Ectodermal cell (in vitro differentiated cells): ENCODE measurements at regions not wholly inside any gene's neighbourhood (a gene's known extent, or its start where the extent isn't known, plus 50 kb on each side); places are given as distances from the start of the nearest gene placed in this dataset.

Experiments
- H3K27ac ChIP-seq: 2 replicates; pipeline ENCODE4 v1.7.0; 2013; ENCODE audit warnings: mild to moderate bottlenecking, low read depth, low read length; ENCODE audit not compliant: insufficient read depth, poor library complexity, severe bottlenecking
- H3K27me3 ChIP-seq: 2 replicates; pipeline ENCODE4 v1.7.0; 2013; ENCODE audit warnings: mild to moderate bottlenecking, low read length; ENCODE audit not compliant: insufficient read depth, control insufficient read depth, poor library complexity, severe bottlenecking
- H3K36me3 ChIP-seq: one replicate; pipeline ENCODE4 v1.7.0; 2013; ENCODE audit warnings: low read length; ENCODE audit not compliant: control insufficient read depth, insufficient read depth
- H3K4me1 ChIP-seq: one replicate; pipeline ENCODE4 v1.7.0; 2013; ENCODE audit warnings: low read length; ENCODE audit not compliant: control insufficient read depth, insufficient read depth
- H3K4me3 ChIP-seq: 2 replicates; pipeline ENCODE4 v1.7.0; 2013; ENCODE audit warnings: low read depth, low read length, control low read depth; ENCODE audit not compliant: insufficient read depth
- H3K9me3 ChIP-seq: 2 replicates; pipeline ENCODE4 v1.7.0; 2013; ENCODE audit warnings: mild to moderate bottlenecking, low read length, moderate library complexity; ENCODE audit not compliant: control insufficient read depth
- WGBS, 2 experiments: methylation state at CpG; one replicate each; pipeline ENCODE4 v1.1.7; 2013; ENCODE audit warnings: missing lambda C conversion rate in 2 of 2; 5-methylcytosine and 5-hydroxymethylcytosine counted together

GRCh38 chr10:78333362-78334143 lies 299.9 kb downstream of the RPS24 start:
- peaks cover 11% of the 10 kb centered on the region for H3K4me1 ChIP-seq
- no peaks in the 10 kb centered on the region for H3K36me3 ChIP-seq
- no peak overlapping the region for H3K4me3 ChIP-seq
- H3K27me3 ChIP-seq = no peaks in the 10 kb centered on the region
- 93 to 94% methylated on average over 9 of the region's 9 CpGs for WGBS, 2 experiments
- no peaks in the 10 kb centered on the region for H3K9me3 ChIP-seq
- H3K27ac ChIP-seq = no peak overlapping the region

DNA sequence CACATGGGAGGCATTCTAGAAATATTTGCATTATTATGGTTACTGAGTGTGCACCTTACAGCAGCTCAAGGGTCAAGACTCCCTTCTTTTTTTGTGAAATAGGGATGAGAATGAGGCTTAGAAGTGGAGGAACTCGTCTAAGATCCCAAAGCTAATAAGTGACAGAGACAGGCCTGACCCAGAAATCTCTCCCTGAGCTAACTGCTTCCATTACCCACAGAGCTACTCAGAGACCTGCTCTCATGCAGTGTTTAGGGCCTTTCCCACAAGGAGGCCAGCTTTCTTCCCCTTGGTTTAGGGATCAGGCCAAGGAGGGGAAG lies 301.7 kb downstream of the RPS24 start:
- no peaks in the 10 kb centered on the region for H3K36me3 ChIP-seq
- no peaks in the 10 kb centered on the region for H3K9me3 ChIP-seq
- WGBS, 2 experiments = 70 to 93% methylated on average over 1 of the region's 1 CpG
- no peaks in the 10 kb centered on the region for H3K27me3 ChIP-seq
- H3K4me3 ChIP-seq = no peak overlapping the region
- peaks cover 11% of the 10 kb centered on the region for H3K4me1 ChIP-seq
- H3K27ac ChIP-seq = no peak overlapping the region

GRCh38 chr10:78335691-78336401 lies 302.2 kb downstream of the RPS24 start:
- Histone ChIP-seq H3K9me3 (no peaks in the 10 kb centered on the region), H3K27ac (no peak overlapping the region), H3K4me3 (no peak overlapping the region), H3K36me3 (no peaks in the 10 kb centered on the region), H3K4me1 (peaks cover 11% of the 10 kb centered on the region), H3K27me3 (no peaks in the 10 kb centered on the region)
- 57 to 66% methylated on average over 5 of the region's 5 CpGs for WGBS, 2 experiments

- no peaks in the 10 kb centered on the region for H3K27me3 ChIP-seq
- WGBS, 2 experiments = 77 to 78% methylated on average over 2 of the region's 2 CpGs
- H3K9me3 ChIP-seq = no peaks in the 10 kb centered on the region
- H3K27ac ChIP-seq = no peak overlapping the region
- H3K4me3 ChIP-seq = no peak overlapping the region
- H3K4me1 ChIP-seq = peaks cover 6% of the 10 kb centered on the region
- no peaks in the 10 kb centered on the region for H3K36me3 ChIP-seq
These were observed 302.7 kb downstream of the RPS24 start for GRCh38 chr10:78336402-78336791.

DNA sequence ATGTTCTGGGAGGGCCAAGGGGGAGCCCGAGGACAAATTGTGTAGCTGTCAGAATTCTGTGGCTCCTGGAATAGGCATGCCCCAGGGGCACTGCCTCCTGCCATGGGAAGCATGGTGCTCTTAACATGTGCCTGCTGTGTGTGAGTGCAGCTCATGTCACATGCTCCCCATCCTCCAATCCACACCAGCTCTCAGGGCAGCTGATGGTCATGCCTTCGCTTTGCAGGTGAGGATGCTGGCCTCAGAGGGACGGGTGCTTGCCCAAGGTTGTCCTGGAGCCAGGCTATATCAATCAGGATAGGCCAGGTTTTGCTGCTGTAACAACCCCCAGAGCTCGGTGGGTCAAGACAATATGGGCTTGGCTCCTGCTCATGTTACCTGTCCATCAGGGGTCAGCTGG lies 303.4 kb downstream of the RPS24 start:
- WGBS, 2 experiments = 67 to 71% methylated on average over 4 of the region's 4 CpGs
- H3K36me3 ChIP-seq = no peaks in the 10 kb centered on the region
- no peak overlapping the region for H3K27ac ChIP-seq
- H3K4me1 ChIP-seq = peaks cover under 1% of the 10 kb centered on the region
- no peaks in the 10 kb centered on the region for H3K27me3 ChIP-seq
- H3K9me3 ChIP-seq = no peaks in the 10 kb centered on the region
- H3K4me3 ChIP-seq = no peak overlapping the region

GRCh38 chr10:78337646-78338391 lies 304.2 kb downstream of the RPS24 start:
- H3K27me3 ChIP-seq = no peaks in the 10 kb centered on the region
- H3K4me1 ChIP-seq = no peaks in the 10 kb centered on the region
- no peaks in the 10 kb centered on the region for H3K36me3 ChIP-seq
- no peak overlapping the region for H3K4me3 ChIP-seq
- H3K9me3 ChIP-seq = no peaks in the 10 kb centered on the region
- H3K27ac ChIP-seq = no peak overlapping the region
- WGBS, 2 experiments = 89 to 92% methylated on average over 10 of the region's 10 CpGs

- H3K9me3 ChIP-seq = no peaks in the 10 kb centered on the region
- no peaks in the 10 kb centered on the region for H3K36me3 ChIP-seq
- no peak overlapping the region for H3K27ac ChIP-seq
- no peaks in the 10 kb centered on the region for H3K27me3 ChIP-seq
- H3K4me3 ChIP-seq = no peak overlapping the region
- H3K4me1 ChIP-seq = no peaks in the 10 kb centered on the region
- WGBS, 2 experiments = 93 to 96% methylated on average over 4 of the region's 4 CpGs
These were observed 305.1 kb downstream of the RPS24 start for GRCh38 chr10:78338717-78339116.

DNA sequence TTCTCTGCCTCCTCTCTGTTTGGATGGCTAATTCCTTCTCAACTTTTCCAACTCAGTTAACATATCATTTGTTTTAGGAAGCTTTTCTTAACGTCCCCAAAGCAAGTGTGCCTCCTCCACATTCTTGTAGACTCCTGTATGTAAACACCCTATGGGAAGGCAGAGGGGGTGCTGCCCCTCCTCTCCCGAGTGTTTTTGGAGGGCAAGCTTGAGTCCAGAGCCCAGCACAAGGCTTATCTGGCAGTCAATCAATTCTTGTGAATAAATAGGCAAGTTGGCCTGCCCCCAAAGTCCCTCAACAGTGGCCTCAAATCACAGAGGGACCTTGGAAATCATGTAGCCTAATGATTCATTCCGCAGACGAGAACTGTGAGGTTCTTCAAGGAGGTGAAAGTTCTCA lies 305.6 kb downstream of the RPS24 start:
- WGBS, 2 experiments = 45 to 48% methylated on average over 4 of the region's 4 CpGs
- Histone ChIP-seq H3K4me1 (no peaks in the 10 kb centered on the region), H3K27ac (no peak overlapping the region), H3K4me3 (no peak overlapping the region), H3K36me3 (no peaks in the 10 kb centered on the region), H3K27me3 (no peaks in the 10 kb centered on the region), H3K9me3 (no peaks in the 10 kb centered on the region)

- H3K4me3 ChIP-seq = no peak overlapping the region
- H3K4me1 ChIP-seq = no peaks in the 10 kb centered on the region
- H3K36me3 ChIP-seq = no peaks in the 10 kb centered on the region
- WGBS, 2 experiments = 94 to 96% methylated on average over 7 to 8 of the region's 8 CpGs
- H3K9me3 ChIP-seq = no peaks in the 10 kb centered on the region
- H3K27me3 ChIP-seq = no peaks in the 10 kb centered on the region
- no peak overlapping the region for H3K27ac ChIP-seq
These were observed 308.4 kb downstream of the RPS24 start for GRCh38 chr10:78341953-78342614.
